Coronary artery (tissue), 2 donors: ENCODE measurements at regions not wholly inside any gene's neighbourhood (a gene's known extent, or its start where the extent isn't known, plus 50 kb on each side); places are given as distances from the start of the nearest gene placed in this dataset.

ENCODE experiments used
- DNase-seq: peaks from one replicate; pipeline ENCODE4 v3.0.0-alpha.2; 2017; ENCODE audit warnings: low spot score
- H3K27ac ChIP-seq, 2 donors: fragments of 200-600 bp; sonication (generic); one replicate each; pipeline ENCODE4 v1.5.1; 2016 to 2019
- H3K4me3 ChIP-seq: fragments of 200-600 bp; sonication (generic); 2 replicates; pipeline ENCODE4 v1.5.1; 2016; ENCODE audit warnings: mild to moderate bottlenecking, moderate library complexity
- TF ChIP-seq, protein P1 (sequence below): fragments of 200-600 bp; sonication (generic); IDR thresholded peaks from one replicate; pipeline ENCODE4 v1.5.1; 2019; ENCODE audit warnings: antibody characterized with exemption

DNA sequence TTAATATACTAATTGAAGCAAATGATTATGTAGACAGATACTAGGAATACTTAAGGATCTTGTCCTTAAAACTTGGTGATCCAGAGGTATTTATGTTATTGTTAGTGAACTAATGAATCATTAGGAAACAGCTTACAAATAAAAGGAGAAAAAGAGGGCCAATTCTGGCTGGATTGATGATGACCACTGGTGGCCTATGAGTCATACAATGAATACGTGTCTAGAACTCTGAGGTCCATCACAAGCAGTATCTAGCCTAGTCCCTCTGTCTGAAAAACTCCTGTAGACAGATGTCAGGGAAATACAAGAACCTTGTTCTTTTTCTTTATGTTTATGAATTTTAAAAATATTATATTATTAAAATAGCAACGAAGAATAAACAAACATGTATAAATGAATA lies 51.7 kb upstream of the RTL1 start:
- H3K27ac ChIP-seq, result no peak overlapping the region
- TF ChIP-seq, protein P1, sequence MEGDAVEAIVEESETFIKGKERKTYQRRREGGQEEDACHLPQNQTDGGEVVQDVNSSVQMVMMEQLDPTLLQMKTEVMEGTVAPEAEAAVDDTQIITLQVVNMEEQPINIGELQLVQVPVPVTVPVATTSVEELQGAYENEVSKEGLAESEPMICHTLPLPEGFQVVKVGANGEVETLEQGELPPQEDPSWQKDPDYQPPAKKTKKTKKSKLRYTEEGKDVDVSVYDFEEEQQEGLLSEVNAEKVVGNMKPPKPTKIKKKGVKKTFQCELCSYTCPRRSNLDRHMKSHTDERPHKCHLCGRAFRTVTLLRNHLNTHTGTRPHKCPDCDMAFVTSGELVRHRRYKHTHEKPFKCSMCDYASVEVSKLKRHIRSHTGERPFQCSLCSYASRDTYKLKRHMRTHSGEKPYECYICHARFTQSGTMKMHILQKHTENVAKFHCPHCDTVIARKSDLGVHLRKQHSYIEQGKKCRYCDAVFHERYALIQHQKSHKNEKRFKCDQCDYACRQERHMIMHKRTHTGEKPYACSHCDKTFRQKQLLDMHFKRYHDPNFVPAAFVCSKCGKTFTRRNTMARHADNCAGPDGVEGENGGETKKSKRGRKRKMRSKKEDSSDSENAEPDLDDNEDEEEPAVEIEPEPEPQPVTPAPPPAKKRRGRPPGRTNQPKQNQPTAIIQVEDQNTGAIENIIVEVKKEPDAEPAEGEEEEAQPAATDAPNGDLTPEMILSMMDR, result no peak
- H3K4me3 ChIP-seq, result no peak overlapping the region
- no peak for DNase-seq

DNA sequence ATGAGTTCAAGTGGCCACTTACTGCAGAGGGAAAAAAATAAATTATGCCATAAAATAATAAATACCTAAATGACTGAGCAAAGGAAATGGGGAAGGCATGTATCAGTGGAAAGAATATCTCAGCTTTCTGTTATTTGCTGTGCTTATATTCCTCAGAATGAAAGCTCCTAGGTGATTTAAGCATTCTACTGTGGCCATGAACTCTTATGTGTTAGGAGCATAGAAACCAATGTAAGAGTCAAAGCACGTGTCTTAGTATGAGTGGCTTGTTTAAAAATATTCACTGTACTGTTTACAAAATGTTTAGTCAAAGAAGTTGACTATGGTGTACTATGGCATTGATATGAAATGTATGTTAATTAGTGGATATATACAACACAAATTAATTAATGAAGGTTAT lies 59.0 kb upstream of the RTL1 start:
- DNase-seq, result no peak
- TF ChIP-seq, protein P1, result no peak
- Histone ChIP-seq H3K4me3 (no peak overlapping the region), H3K27ac (no peak overlapping the region)

DNA sequence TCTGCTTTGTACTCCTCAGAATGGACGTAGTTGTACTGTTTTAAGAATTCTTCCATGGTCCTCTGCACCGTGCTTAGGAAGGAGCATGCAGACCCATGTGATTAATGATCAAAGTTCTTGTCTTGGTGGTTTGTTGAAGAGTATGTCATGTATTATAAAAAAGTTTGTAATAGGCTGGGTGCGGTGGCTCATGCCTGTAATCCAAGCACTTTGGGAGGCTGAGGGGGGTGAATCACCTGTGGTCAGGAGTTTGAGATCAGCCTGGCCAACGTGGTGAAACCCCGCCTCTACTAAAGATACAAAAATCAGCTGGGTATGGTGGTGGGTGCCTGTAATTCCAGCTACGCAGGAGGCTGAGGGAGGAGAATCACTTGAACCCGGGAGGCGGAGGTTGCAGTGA lies 61.8 kb upstream of the RTL1 start:
- H3K27ac ChIP-seq, result no peak overlapping the region
- no peak for DNase-seq
- TF ChIP-seq, protein P1, result no peak
- no peak overlapping the region for H3K4me3 ChIP-seq

DNA sequence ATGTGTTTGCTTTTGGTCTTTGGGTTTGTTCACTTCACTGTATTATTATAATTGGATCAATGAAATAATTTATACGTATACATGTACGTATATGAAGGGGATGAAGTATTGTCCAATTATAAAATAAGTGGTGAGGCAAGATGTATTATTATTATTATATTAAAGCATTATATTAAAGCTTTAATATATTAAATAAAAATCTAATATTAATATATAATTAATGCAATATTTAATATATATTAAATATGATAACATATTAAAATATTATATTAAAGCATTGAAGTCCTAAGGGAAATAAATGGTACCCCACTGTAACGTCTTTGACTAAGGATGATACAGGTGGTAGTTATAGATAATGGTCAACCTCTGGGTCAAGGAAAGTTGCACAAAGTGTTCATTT lies 63.7 kb upstream of the RTL1 start:
- Histone ChIP-seq H3K27ac (no peak overlapping the region), H3K4me3 (no peak overlapping the region)
- TF ChIP-seq, protein P1, result no peak
- DNase-seq, result no peak

DNA sequence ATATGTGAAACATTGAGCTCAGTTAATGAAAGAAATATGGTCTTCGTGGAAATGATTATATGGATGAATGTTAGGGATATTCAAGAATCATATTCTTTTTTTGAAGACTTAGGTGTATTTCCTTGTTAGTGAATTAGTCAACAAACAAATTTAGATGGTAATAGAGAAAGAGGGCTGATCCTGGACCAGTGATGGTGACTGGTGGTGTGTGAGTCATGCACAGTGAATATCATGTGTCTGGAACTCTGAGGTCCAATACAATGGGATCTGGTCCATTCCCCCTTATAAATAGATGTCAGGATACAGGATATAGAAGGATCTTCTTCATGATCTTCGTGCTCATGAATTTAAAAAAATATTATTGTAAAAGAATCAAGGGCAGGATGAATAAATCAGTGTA lies 64.4 kb upstream of the RTL1 start:
- Histone ChIP-seq H3K27ac (no peak overlapping the region), H3K4me3 (no peak overlapping the region)
- no peak for DNase-seq
- TF ChIP-seq, protein P1, result no peak

DNA sequence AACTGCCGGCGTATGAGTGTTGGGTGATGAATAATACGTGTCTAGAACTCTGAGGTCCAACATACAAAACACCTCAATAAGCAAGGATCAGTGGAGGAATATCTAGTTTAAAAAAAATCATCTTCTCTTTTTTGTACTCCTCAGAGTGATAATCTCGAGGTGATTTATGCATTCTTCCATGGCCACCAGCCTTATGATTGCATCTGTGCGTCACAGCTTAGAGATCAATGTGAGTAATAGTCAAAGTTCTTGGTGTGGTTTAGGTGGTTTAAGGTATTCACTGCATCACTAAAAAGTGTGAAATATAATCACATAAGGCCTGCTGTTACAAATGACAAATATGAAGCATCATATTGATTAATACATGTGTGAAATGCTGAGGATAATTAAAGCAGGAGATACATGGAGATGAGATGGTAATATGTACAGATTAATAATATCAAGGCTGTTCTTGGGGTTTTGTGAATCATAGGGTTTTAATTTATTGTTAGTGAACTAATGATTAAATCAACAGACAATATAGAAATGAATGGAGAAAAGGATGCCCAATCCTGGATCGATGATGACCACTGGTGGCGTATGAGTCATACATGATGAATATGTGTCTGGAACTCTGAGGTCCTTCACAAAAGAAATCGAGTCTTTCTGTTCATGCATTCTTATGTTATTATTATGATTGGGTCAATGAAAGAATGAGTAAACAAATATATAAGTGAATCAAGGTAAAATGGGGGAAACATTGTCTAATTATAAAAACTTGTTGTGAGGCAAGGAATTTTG lies 68.8 kb upstream of the RTL1 start:
- H3K27ac ChIP-seq, result no peak overlapping the region
- no peak overlapping the region for H3K4me3 ChIP-seq
- TF ChIP-seq, protein P1, result no peak
- DNase-seq, result no peak

DNA sequence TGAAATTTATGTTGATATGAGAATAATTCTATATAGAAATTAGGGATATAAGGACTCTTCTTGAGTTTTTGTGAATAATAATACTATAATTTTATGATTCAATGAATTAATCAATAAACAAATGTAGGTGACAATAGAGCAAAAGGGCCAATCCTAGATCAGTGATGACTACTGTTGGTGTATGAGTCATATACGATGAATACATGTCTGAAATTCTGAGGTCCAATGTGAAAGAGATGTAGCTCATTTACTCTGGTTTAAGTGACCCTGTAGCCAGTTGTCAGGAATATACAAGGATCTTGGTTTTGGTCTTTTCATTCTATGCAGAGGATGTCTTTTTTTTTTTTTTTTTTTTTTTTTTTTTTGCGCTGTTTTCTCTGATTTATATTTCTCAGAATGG lies 72.1 kb upstream of the RTL1 start:
- H3K27ac ChIP-seq, result no peak overlapping the region
- TF ChIP-seq, protein P1, result no peak
- H3K4me3 ChIP-seq, result no peak overlapping the region
- DNase-seq, result no peak
